ENCODE measurements at regions not wholly inside any gene's neighbourhood (a gene's known extent, or its start where the extent isn't known, plus 50 kb on each side); places are given as distances from the start of the nearest gene placed in this dataset.

GRCh38 chr4:185924458-185925044 lies 112.6 kb upstream of the SORBS2 start:
- FAIRE-seq (no peak), DNase-seq (ENCODE audit: low spot score) (no peak)

- no peak for FAIRE-seq
Measured at GRCh38 chr4:185925910-185926360, 113.9 kb upstream of the SORBS2 start.

GRCh38 chr4:185931375-185931774 lies 119.4 kb upstream of the SORBS2 start:
- FAIRE-seq (no peak), DNase-seq (ENCODE audit: low spot score) (no peak)

More at GRCh38 chr4:185925910-185926360, 113.9 kb upstream of the SORBS2 start:
- DNase-seq (ENCODE audit: low spot score) = no peak

- DNase-seq (ENCODE audit: low spot score) = no peak
- FAIRE-seq = no peak
Measured at GRCh38 chr4:185931986-185932385, 120.0 kb upstream of the SORBS2 start.

- FAIRE-seq (no peak), DNase-seq (ENCODE audit: low spot score) (no peak)
Measured at GRCh38 chr4:185932491-185932890, 120.5 kb upstream of the SORBS2 start.

GRCh38 chr4:185933078-185933581 lies 121.1 kb upstream of the SORBS2 start:
- DNase-seq (ENCODE audit: low spot score) = peak; percentile 62
- FAIRE-seq = peak; percentile 11

- DNase-seq (ENCODE audit: low spot score) = no peak
- FAIRE-seq = no peak
Measured at GRCh38 chr4:185936650-185937376, 124.8 kb upstream of the SORBS2 start.

- DNase-seq (ENCODE audit: low spot score) (no peak), FAIRE-seq (no peak)
Measured at GRCh38 chr4:185938654-185939053, 126.7 kb upstream of the SORBS2 start.

- DNase-seq (ENCODE audit: low spot score) (no peak), FAIRE-seq (no peak)
Measured at GRCh38 chr4:185941461-185941860, 127.5 kb upstream of the TLR3 start.

- DNase-seq (ENCODE audit: low spot score) (no peak), FAIRE-seq (no peak)
Measured at GRCh38 chr4:185945252-185945651, 123.7 kb upstream of the TLR3 start.

- FAIRE-seq = no peak
- no peak for DNase-seq (ENCODE audit: low spot score)
Measured at GRCh38 chr4:185945906-185946305, 123.0 kb upstream of the TLR3 start.

GRCh38 chr4:185950891-185951290 lies 118.1 kb upstream of the TLR3 start:
- no peak for DNase-seq (ENCODE audit: low spot score)
- no peak for FAIRE-seq

- DNase-seq (ENCODE audit: low spot score) = no peak
- FAIRE-seq = no peak
Measured at GRCh38 chr4:185955151-185955770, 113.7 kb upstream of the TLR3 start.

GRCh38 chr4:185955826-185956543 lies 113.0 kb upstream of the TLR3 start:
- no peak for DNase-seq (ENCODE audit: low spot score)
- no peak for FAIRE-seq

GRCh38 chr4:185956544-185956940 lies 112.4 kb upstream of the TLR3 start:
- FAIRE-seq = no peak
- DNase-seq (ENCODE audit: low spot score) = no peak

- DNase-seq (ENCODE audit: low spot score) = no peak
- FAIRE-seq = no peak
Measured at GRCh38 chr4:185958094-185958747, 110.7 kb upstream of the TLR3 start.

GRCh38 chr4:185965426-185966384 lies 103.3 kb upstream of the TLR3 start:
- FAIRE-seq (no peak), DNase-seq (ENCODE audit: low spot score) (no peak)

GRCh38 chr4:185966549-185966948 lies 102.4 kb upstream of the TLR3 start:
- DNase-seq (ENCODE audit: low spot score) (no peak), FAIRE-seq (no peak)

GRCh38 chr4:185966997-185967775 lies 101.8 kb upstream of the TLR3 start:
- DNase-seq (ENCODE audit: low spot score) = no peak
- FAIRE-seq = no peak

All from RCC 7860 (cell line).